HEK293 (cell line): ENCODE measurements at regions not wholly inside any gene's neighbourhood (a gene's known extent, or its start where the extent isn't known, plus 50 kb on each side); places are given as distances from the start of the nearest gene placed in this dataset.

Source experiments
- REST ChIP-seq: fragments of 450-650 bp; formaldehyde crosslinking; IDR thresholded peaks from 2 replicates; pipeline ENCODE4 v1.5.1; 2016; ENCODE audit warnings: missing biosample characterization, missing genetic modification characterization
- TF ChIP-seq, protein P1 (sequence below): fragments of 450-650 bp; formaldehyde crosslinking; IDR thresholded peaks from 2 replicates; pipeline ENCODE4 v1.5.1; 2016; ENCODE audit warnings: missing biosample characterization, missing genetic modification characterization

- TF ChIP-seq REST, result no peak
- TF ChIP-seq, protein P1, sequence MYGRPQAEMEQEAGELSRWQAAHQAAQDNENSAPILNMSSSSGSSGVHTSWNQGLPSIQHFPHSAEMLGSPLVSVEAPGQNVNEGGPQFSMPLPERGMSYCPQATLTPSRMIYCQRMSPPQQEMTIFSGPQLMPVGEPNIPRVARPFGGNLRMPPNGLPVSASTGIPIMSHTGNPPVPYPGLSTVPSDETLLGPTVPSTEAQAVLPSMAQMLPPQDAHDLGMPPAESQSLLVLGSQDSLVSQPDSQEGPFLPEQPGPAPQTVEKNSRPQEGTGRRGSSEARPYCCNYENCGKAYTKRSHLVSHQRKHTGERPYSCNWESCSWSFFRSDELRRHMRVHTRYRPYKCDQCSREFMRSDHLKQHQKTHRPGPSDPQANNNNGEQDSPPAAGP (tag by site-specific recombination), result no peak
These were observed 135.8 kb downstream of the TRIM36 start for GRCh38 chr5:115033861-115034260.
